Stomach (tissue), 4 donors: ENCODE measurements at regions not wholly inside any gene's neighbourhood (a gene's known extent, or its start where the extent isn't known, plus 50 kb on each side); places are given as distances from the start of the nearest gene placed in this dataset.

Source experiments
- POLR2AphosphoS5 ChIP-seq, 3 donors: sonication (generic); formaldehyde crosslinking; IDR thresholded peaks; one replicate each; pipeline ENCODE4 v1.6.1; 2016; ENCODE audit warnings: antibody characterized with exemption in 3 of 3
- TF ChIP-seq, protein P1 (sequence below), 7 experiments: fragments of 450-650 bp in 4 of 7; fragments of 200-600 bp in 3 of 7; sonication (generic) in 3 of 7; IDR thresholded peaks; one replicate each; pipeline ENCODE4 v1.5.1; 2016 to 2019; ENCODE audit warnings: antibody characterized with exemption in 7 of 7, control low read depth in 2 of 7, mild to moderate bottlenecking in 1 of 7

DNA sequence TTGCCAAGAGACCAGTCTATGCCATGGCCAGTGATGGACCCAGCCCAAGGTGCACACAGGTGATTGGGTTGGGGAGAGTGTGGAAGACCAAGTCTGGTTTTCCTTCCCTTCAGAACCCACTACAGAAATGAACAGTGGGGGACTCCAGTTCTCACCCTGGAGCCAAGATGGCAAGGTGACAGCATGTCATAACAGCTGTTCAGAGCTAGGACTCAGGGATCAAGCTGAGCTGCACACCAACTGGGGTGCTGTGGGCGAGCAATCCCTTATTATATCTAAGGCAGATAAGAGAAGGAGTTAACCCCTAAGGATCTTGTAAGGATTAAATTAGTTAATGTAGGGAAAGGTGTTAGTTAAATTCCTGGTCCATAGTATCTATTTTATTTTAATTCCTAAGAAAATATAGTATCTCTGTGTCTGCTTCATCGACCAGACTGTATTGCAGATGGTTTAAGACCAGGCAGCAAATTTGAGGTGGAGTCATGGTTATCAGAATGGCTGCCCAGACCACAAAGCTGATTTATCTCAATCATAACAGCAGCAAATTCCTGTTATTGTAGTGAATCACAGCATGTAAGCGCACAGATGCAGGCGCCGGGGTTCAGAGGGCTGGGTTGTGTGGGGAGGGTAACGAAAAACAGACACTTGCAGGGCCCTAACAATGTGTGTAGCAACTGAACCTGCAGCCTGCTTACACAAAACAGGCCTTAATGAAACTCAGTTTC lies 208.7 kb upstream of the ZNF32 start:
- TF ChIP-seq, protein P1, sequence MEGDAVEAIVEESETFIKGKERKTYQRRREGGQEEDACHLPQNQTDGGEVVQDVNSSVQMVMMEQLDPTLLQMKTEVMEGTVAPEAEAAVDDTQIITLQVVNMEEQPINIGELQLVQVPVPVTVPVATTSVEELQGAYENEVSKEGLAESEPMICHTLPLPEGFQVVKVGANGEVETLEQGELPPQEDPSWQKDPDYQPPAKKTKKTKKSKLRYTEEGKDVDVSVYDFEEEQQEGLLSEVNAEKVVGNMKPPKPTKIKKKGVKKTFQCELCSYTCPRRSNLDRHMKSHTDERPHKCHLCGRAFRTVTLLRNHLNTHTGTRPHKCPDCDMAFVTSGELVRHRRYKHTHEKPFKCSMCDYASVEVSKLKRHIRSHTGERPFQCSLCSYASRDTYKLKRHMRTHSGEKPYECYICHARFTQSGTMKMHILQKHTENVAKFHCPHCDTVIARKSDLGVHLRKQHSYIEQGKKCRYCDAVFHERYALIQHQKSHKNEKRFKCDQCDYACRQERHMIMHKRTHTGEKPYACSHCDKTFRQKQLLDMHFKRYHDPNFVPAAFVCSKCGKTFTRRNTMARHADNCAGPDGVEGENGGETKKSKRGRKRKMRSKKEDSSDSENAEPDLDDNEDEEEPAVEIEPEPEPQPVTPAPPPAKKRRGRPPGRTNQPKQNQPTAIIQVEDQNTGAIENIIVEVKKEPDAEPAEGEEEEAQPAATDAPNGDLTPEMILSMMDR (IDR thresholded peaks at IDR 0.05), result no peak
- TF ChIP-seq POLR2AphosphoS5 (IDR thresholded peaks at IDR 0.05), result no peak
